ENCODE measurements at regions not wholly inside any gene's neighbourhood (a gene's known extent, or its start where the extent isn't known, plus 50 kb on each side); places are given as distances from the start of the nearest gene placed in this dataset.

GRCh38 chr13:83350569-83350968 is 531.7 kb downstream of the SLITRK1 start:
- no peaks in the 10 kb centered on the region for H4K20me1 ChIP-seq (ENCODE audit: insufficient read depth)
- no peak overlapping the region for H2AFZ ChIP-seq (ENCODE audit: low read depth, low read length)
- no peaks in the 10 kb centered on the region for H3F3A ChIP-seq (ENCODE audit: insufficient read depth, low read length, poor library complexity, severe bottlenecking)
- H3K9me2 ChIP-seq (ENCODE audit: insufficient read depth, low read length): no peaks in the 10 kb centered on the region
- no peak overlapping the region for H3K4me2 ChIP-seq (ENCODE audit: low read length)
- H3K9ac ChIP-seq (ENCODE audit: low read length): no peak overlapping the region
- no peaks in the 10 kb centered on the region for H3K79me2 ChIP-seq (replicated peaks; ENCODE audit: insufficient read depth, low read length)
- no peak for TF ChIP-seq EP300 (conservative IDR thresholded peaks at IDR 0.05; ENCODE audit: poor library complexity, severe bottlenecking)
- no peak overlapping the region for H3K4me3 ChIP-seq (ENCODE audit: low read length)
- H3K27me3 ChIP-seq (ENCODE audit: insufficient read depth, low read depth, low read length): no peaks in the 10 kb centered on the region
- no peaks in the 10 kb centered on the region for H3K36me3 ChIP-seq (ENCODE audit: insufficient read depth, low read length)
- no peak overlapping the region for H3K27ac ChIP-seq (ENCODE audit: low read length)
- H3K9me3 ChIP-seq (ENCODE audit: low read length): no peaks in the 10 kb centered on the region

DNA sequence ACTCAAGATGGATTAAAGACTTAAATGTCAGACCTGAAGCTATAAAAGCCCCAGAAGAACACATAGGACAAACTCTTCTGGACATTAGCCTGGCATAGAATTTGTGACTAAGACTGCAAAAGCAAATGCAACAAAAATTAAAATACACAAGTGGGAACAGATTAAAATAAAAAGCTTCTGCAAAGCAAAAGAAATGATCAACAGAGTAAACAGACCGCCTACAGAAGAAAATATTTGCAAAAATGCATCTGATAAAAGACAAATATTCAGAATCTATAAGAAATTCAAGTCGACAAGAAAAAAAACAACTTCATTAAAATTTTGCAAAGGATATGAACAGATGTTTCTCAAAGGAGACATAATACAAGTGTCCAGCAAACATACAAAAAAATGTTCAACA is 537.8 kb downstream of the SLITRK1 start:
- H2AFZ ChIP-seq (ENCODE audit: low read depth, low read length): no peak overlapping the region
- no peaks in the 10 kb centered on the region for H3K9me2 ChIP-seq (ENCODE audit: insufficient read depth, low read length)
- no peaks in the 10 kb centered on the region for H3K36me3 ChIP-seq (ENCODE audit: insufficient read depth, low read length)
- H3K9me3 ChIP-seq (ENCODE audit: low read length): no peaks in the 10 kb centered on the region
- no peaks in the 10 kb centered on the region for H3K27me3 ChIP-seq (ENCODE audit: insufficient read depth, low read depth, low read length)
- no peaks in the 10 kb centered on the region for H3F3A ChIP-seq (ENCODE audit: insufficient read depth, low read length, poor library complexity, severe bottlenecking)
- H3K27ac ChIP-seq (ENCODE audit: low read length): no peak overlapping the region
- TF ChIP-seq MXI1 (conservative IDR thresholded peaks at IDR 0.05; ENCODE audit: poor library complexity, severe bottlenecking): no peak
- TF ChIP-seq POLR2AphosphoS5 (IDR thresholded peaks at IDR 0.05): no peak
- no peak for TF ChIP-seq TAF1 (IDR thresholded peaks at IDR 0.05; ENCODE audit: low read depth)
- TF ChIP-seq, protein P1, sequence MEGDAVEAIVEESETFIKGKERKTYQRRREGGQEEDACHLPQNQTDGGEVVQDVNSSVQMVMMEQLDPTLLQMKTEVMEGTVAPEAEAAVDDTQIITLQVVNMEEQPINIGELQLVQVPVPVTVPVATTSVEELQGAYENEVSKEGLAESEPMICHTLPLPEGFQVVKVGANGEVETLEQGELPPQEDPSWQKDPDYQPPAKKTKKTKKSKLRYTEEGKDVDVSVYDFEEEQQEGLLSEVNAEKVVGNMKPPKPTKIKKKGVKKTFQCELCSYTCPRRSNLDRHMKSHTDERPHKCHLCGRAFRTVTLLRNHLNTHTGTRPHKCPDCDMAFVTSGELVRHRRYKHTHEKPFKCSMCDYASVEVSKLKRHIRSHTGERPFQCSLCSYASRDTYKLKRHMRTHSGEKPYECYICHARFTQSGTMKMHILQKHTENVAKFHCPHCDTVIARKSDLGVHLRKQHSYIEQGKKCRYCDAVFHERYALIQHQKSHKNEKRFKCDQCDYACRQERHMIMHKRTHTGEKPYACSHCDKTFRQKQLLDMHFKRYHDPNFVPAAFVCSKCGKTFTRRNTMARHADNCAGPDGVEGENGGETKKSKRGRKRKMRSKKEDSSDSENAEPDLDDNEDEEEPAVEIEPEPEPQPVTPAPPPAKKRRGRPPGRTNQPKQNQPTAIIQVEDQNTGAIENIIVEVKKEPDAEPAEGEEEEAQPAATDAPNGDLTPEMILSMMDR (IDR thresholded peaks at IDR 0.05; ENCODE audit: poor library complexity, severe bottlenecking): no peak
- TF ChIP-seq RAD21 (conservative IDR thresholded peaks at IDR 0.05): no peak
- no peak overlapping the region for H3K9ac ChIP-seq (ENCODE audit: low read length)
- H4K20me1 ChIP-seq (ENCODE audit: insufficient read depth): no peaks in the 10 kb centered on the region
- H3K4me3 ChIP-seq (ENCODE audit: low read length): no peak overlapping the region
- H3K4me2 ChIP-seq (ENCODE audit: low read length): no peak overlapping the region
- H3K79me2 ChIP-seq (replicated peaks; ENCODE audit: insufficient read depth, low read length): no peaks in the 10 kb centered on the region

- no peak overlapping the region for H3K4me3 ChIP-seq (ENCODE audit: low read length)
- H3K27me3 ChIP-seq (ENCODE audit: insufficient read depth, low read depth, low read length): no peaks in the 10 kb centered on the region
- no peaks in the 10 kb centered on the region for H3K36me3 ChIP-seq (ENCODE audit: insufficient read depth, low read length)
- H3F3A ChIP-seq (ENCODE audit: insufficient read depth, low read length, poor library complexity, severe bottlenecking): no peaks in the 10 kb centered on the region
- no peaks in the 10 kb centered on the region for H3K9me3 ChIP-seq (ENCODE audit: low read length)
- H3K9ac ChIP-seq (ENCODE audit: low read length): no peak overlapping the region
- H4K20me1 ChIP-seq (ENCODE audit: insufficient read depth): no peaks in the 10 kb centered on the region
- no peaks in the 10 kb centered on the region for H3K79me2 ChIP-seq (replicated peaks; ENCODE audit: insufficient read depth, low read length)
- no peak overlapping the region for H3K27ac ChIP-seq (ENCODE audit: low read length)
- H3K9me2 ChIP-seq (ENCODE audit: insufficient read depth, low read length): no peaks in the 10 kb centered on the region
- H2AFZ ChIP-seq (ENCODE audit: low read depth, low read length): no peak overlapping the region
- TF ChIP-seq, protein P1 (IDR thresholded peaks at IDR 0.05; ENCODE audit: poor library complexity, severe bottlenecking): no peak
- TF ChIP-seq EZH2 (IDR thresholded peaks at IDR 0.05; ENCODE audit: borderline replicate concordance, insufficient read depth, low read length, poor library complexity, severe bottlenecking) (no peak), TAF1 (IDR thresholded peaks at IDR 0.05; ENCODE audit: low read depth) (no peak), REST (IDR thresholded peaks at IDR 0.05; ENCODE audit: borderline replicate concordance) (no peak), RAD21 (conservative IDR thresholded peaks at IDR 0.05) (no peak), POLR2AphosphoS5 (IDR thresholded peaks at IDR 0.05) (no peak), EP300 (conservative IDR thresholded peaks at IDR 0.05; ENCODE audit: poor library complexity, severe bottlenecking) (no peak), SMC3 (conservative IDR thresholded peaks at IDR 0.05; ENCODE audit: poor library complexity) (no peak), MXI1 (conservative IDR thresholded peaks at IDR 0.05; ENCODE audit: poor library complexity, severe bottlenecking) (no peak)
- H3K4me2 ChIP-seq (ENCODE audit: low read length): no peak overlapping the region
These were observed 542.1 kb downstream of the SLITRK1 start for GRCh38 chr13:83340170-83340569.
